ENCODE measurements at regions not wholly inside any gene's neighbourhood (a gene's known extent, or its start where the extent isn't known, plus 50 kb on each side); places are given as distances from the start of the nearest gene placed in this dataset.

GRCh38 chr11:80443177-80443576, 1002.3 kb upstream of the TENM4 start (continued):
- TF ChIP-seq CEBPB (IDR thresholded peaks at IDR 0.05; ENCODE audit: low read depth, low read length) (no peak), RFX5 (IDR thresholded peaks at IDR 0.05; ENCODE audit: borderline replicate concordance, low read depth, low read length) (no peak)

Data from H1 (cell line).